GM06990 (cell line): ENCODE measurements at regions not wholly inside any gene's neighbourhood (a gene's known extent, or its start where the extent isn't known, plus 50 kb on each side); places are given as distances from the start of the nearest gene placed in this dataset.
A peak's percentile ranks its signal among the peaks of the same experiment; 100 is the strongest.

Experiments used
- DNase-seq: peaks from one replicate; pipeline ENCODE4 v3.0.0-alpha.2; 2011; ENCODE audit not compliant: insufficient read length; ENCODE audit errors: extremely low read depth
- H3K27me3 ChIP-seq: replicated peaks from 2 replicates; pipeline ENCODE4 v1.6.0; 2011; ENCODE audit warnings: low read length; ENCODE audit not compliant: control insufficient read depth, insufficient read depth
- H3K36me3 ChIP-seq: 2 replicates; pipeline ENCODE4 v1.5.1; 2011; ENCODE audit warnings: low read length; ENCODE audit not compliant: control insufficient read depth, insufficient read depth
- H3K4me3 ChIP-seq: replicated peaks from 2 replicates; pipeline ENCODE4 v1.5.1; 2011; ENCODE audit warnings: low read depth, mild to moderate bottlenecking, control low read depth, low read length
- CTCF ChIP-seq: IDR thresholded peaks from 2 replicates; pipeline ENCODE4 v1.5.1; 2011; ENCODE audit warnings: low read length, control low read depth, mild to moderate bottlenecking, inconsistent platforms; ENCODE audit not compliant: insufficient read depth, poor library complexity, severe bottlenecking

GRCh38 chr6:14665827-14666724 is 548.5 kb downstream of the CD83 start:
- 0 out of 2 replicates have a peak, but pooled peaks cover 1% of the 10 kb centered on the region for H3K27me3 ChIP-seq
- no peaks in the 10 kb centered on the region for H3K36me3 ChIP-seq
- no peak overlapping the region for H3K4me3 ChIP-seq
- DNase-seq, result peak; percentile 46
- TF ChIP-seq CTCF, result no peak

GRCh38 chr6:14670806-14671205 is 553.2 kb downstream of the CD83 start:
- H3K27me3 ChIP-seq, result 0 out of 2 replicates have a peak, but pooled peaks cover 1% of the 10 kb centered on the region
- TF ChIP-seq CTCF, result no peak
- DNase-seq, result no peak
- no peaks in the 10 kb centered on the region for H3K36me3 ChIP-seq
- no peak overlapping the region for H3K4me3 ChIP-seq

DNA sequence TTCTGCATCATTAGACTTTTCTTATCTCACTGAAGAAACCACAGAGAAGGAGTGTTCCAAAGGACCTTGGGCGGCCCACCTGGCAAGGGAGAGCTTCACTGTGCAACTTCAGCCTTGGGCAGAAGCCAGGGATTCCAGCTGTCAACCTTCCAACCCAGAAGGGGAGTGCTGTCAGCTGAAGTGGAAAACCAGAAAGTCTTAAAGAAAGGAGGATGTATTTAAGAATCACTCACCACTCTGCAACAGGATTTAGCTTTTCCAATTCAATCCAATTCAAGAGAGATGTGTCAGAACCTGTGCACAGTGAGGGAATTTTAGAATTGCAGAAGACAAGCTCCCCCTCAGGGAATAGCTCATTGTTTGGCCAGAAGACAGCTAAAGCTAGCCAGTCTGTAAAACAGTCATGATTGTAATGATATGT is 553.7 kb downstream of the CD83 start:
- Histone ChIP-seq H3K36me3 (no peaks in the 10 kb centered on the region), H3K4me3 (no peak overlapping the region), H3K27me3 (0 out of 2 replicates have a peak, but pooled peaks cover 1% of the 10 kb centered on the region)
- no peak for DNase-seq
- TF ChIP-seq CTCF, result no peak

DNA sequence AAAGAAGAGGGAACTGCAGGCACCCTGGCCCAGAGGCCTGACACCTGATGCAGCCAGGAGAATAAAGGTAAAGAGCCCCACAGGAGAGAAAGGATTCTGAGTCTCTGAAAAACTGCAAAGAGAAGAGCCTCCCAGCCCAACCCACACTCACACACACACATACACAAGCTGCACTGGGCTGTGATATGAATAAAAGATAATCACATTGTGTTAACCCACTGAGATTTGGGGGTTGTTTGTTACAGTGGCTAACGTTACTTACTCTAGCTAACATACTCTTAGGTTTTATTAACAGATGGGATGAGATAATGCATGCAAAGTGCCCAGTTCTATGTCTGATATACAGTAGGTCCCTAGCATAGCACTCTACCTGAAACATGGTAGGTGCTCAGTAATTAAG is 554.4 kb downstream of the CD83 start:
- no peak overlapping the region for H3K4me3 ChIP-seq
- no peak for DNase-seq
- TF ChIP-seq CTCF, result no peak
- 0 out of 2 replicates have a peak, but pooled peaks cover 1% of the 10 kb centered on the region for H3K27me3 ChIP-seq
- H3K36me3 ChIP-seq, result no peaks in the 10 kb centered on the region

- Histone ChIP-seq H3K4me3 (no peak overlapping the region), H3K27me3 (0 out of 2 replicates have a peak, but pooled peaks cover 1% of the 10 kb centered on the region), H3K36me3 (no peaks in the 10 kb centered on the region)
- no peak for TF ChIP-seq CTCF
- DNase-seq, result no peak
These were observed 555.6 kb downstream of the CD83 start for GRCh38 chr6:14673201-14673600.
